ENCODE measurements at regions not wholly inside any gene's neighbourhood (a gene's known extent, or its start where the extent isn't known, plus 50 kb on each side); places are given as distances from the start of the nearest gene placed in this dataset.

DNA sequence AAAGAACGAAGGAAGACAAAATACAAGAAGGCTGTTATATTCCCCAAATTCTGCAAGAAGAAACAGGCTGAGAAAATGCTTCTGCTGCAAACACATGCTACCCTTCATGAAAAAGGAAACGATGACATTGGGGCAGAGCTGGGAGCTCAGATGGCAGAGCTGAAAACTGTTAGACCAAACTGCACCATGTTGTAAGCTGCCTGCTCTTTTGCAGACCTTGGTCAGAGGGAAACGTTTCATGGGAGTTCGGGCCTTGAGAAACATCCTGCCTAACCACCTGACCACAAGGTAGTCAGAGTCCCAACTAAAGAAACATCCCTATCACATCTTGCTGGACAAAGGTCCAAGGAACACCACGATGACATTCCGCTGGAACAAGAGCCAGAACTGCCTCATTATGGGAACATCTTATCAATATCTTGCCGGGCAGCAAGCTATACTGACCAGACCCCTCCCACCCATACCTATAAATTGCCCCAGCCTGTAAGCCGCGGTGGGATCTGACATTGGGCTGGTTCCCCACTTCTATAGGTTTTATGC is 110.7 kb upstream of the CTSC start:
- H3K9me3 ChIP-seq (ENCODE audit: low read length): no peaks in the 10 kb centered on the region
- no peak overlapping the region for H3K9ac ChIP-seq (ENCODE audit: low read length)
- no peaks in the 10 kb centered on the region for H3K36me3 ChIP-seq (ENCODE audit: insufficient read depth, low read length)
- no peak overlapping the region for H3K27ac ChIP-seq (ENCODE audit: low read depth, low read length)
- no peaks in the 10 kb centered on the region for H3K27me3 ChIP-seq (ENCODE audit: control insufficient read depth in 1 of 2, insufficient read depth in 2 of 2, low read length in 2 of 2)
- no peaks in the 10 kb centered on the region for H3K4me1 ChIP-seq (ENCODE audit: insufficient read depth, low read length)
- H3K4me3 ChIP-seq (ENCODE audit: low read depth in 1 of 2, low read length in 2 of 2): no peak overlapping the region

DNA sequence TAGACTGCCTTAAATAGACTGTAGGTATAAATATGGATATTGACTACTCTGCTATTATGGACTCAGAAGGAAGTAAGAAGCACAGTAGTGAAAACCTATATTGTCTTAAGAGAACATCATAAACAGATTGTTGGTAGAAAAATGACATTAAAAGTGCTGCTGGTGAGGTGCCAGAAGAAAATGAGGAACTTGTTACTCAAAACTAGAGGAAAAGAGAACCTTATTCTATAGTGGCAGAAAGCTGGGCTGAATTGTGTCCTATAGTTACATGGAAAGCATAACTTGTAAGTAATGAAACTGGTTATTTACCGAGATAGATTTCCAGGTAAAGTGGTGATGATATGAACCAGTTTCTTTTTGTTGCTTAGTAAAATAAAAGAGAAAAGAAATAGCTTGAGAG is 109.7 kb upstream of the CTSC start:
- H3K27ac ChIP-seq (ENCODE audit: low read depth, low read length): no peak overlapping the region
- no peaks in the 10 kb centered on the region for H3K4me1 ChIP-seq (ENCODE audit: insufficient read depth, low read length)
- no peaks in the 10 kb centered on the region for H3K27me3 ChIP-seq (ENCODE audit: control insufficient read depth in 1 of 2, insufficient read depth in 2 of 2, low read length in 2 of 2)
- H3K9me3 ChIP-seq (ENCODE audit: low read length): no peaks in the 10 kb centered on the region
- no peaks in the 10 kb centered on the region for H3K36me3 ChIP-seq (ENCODE audit: insufficient read depth, low read length)
- H3K4me3 ChIP-seq (ENCODE audit: low read depth in 1 of 2, low read length in 2 of 2): no peak overlapping the region
- H3K9ac ChIP-seq (ENCODE audit: low read length): no peak overlapping the region

DNA sequence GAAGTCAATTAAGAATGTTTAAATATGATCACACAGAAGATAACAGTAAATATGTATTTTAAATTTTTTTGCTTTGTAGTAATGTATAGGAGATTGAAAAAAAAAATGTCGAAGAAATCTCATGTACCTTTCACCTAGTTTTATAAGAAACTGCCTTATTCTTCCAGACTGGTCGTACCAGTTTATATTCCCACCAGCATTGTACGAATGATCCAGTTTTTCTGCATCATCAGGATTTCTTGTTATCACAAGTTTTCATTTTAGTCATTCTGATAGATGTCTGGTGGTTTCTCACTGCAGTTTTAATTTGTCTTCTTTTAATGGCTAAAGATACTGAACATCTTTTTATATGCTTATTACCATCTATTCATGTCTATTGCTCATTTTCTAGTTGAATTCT is 101.8 kb upstream of the CTSC start:
- Histone ChIP-seq H3K27ac (ENCODE audit: low read depth, low read length) (no peak overlapping the region), H3K27me3 (ENCODE audit: control insufficient read depth in 1 of 2, insufficient read depth in 2 of 2, low read length in 2 of 2) (no peaks in the 10 kb centered on the region), H3K36me3 (ENCODE audit: insufficient read depth, low read length) (no peaks in the 10 kb centered on the region), H3K9ac (ENCODE audit: low read length) (no peak overlapping the region), H3K4me3 (ENCODE audit: low read depth in 1 of 2, low read length in 2 of 2) (no peak overlapping the region), H3K9me3 (ENCODE audit: low read length) (no peaks in the 10 kb centered on the region), H3K4me1 (ENCODE audit: insufficient read depth, low read length) (no peaks in the 10 kb centered on the region)

DNA sequence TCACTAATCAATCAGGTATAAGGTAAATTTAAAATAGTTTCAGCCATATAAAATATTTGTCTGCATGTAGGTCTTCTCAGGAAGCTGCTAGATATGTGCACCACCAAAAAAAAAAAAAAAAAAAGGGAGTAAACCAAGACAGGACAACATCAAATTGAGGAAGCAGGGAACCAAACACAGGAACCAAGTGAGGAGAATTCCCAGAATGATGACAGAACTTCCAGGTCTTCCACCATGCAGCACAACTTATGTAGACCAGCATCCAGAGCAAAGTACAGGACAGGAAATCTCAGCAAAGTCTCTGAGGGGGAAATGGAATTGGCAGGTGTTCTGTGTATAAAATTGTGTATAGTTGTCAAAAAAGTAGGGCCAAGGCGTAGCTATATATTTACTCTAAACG is 101.2 kb upstream of the CTSC start:
- Histone ChIP-seq H3K9ac (ENCODE audit: low read length) (no peak overlapping the region), H3K36me3 (ENCODE audit: insufficient read depth, low read length) (no peaks in the 10 kb centered on the region), H3K4me1 (ENCODE audit: insufficient read depth, low read length) (no peaks in the 10 kb centered on the region), H3K4me3 (ENCODE audit: low read depth in 1 of 2, low read length in 2 of 2) (no peak overlapping the region), H3K9me3 (ENCODE audit: low read length) (no peaks in the 10 kb centered on the region), H3K27ac (ENCODE audit: low read depth, low read length) (no peak overlapping the region), H3K27me3 (ENCODE audit: control insufficient read depth in 1 of 2, insufficient read depth in 2 of 2, low read length in 2 of 2) (no peaks in the 10 kb centered on the region)

DNA sequence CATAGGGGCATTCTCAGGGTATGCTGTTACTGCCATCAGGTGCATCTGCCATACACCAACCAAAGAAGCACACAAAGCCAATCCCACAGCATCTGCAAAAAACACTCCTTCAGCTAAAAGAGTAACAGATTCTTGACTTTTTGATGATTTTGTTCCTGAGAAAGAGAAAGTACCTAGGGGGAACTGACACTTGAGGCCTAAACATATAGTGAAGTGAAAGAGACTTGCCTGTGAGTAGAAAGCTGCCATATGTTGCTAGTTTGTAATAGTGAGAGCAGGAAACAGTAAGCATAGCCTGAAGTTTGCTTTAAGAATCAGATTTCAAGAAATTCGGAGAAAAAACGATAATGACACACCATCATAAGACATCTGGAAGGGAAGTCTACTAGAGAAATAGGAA is 97.9 kb upstream of the CTSC start:
- Histone ChIP-seq H3K4me3 (ENCODE audit: low read depth in 1 of 2, low read length in 2 of 2) (no peak overlapping the region), H3K9me3 (ENCODE audit: low read length) (no peaks in the 10 kb centered on the region), H3K9ac (ENCODE audit: low read length) (no peak overlapping the region), H3K27ac (ENCODE audit: low read depth, low read length) (no peak overlapping the region), H3K27me3 (ENCODE audit: control insufficient read depth in 1 of 2, insufficient read depth in 2 of 2, low read length in 2 of 2) (no peaks in the 10 kb centered on the region), H3K4me1 (ENCODE audit: insufficient read depth, low read length) (no peaks in the 10 kb centered on the region), H3K36me3 (ENCODE audit: insufficient read depth, low read length) (no peaks in the 10 kb centered on the region)

DNA sequence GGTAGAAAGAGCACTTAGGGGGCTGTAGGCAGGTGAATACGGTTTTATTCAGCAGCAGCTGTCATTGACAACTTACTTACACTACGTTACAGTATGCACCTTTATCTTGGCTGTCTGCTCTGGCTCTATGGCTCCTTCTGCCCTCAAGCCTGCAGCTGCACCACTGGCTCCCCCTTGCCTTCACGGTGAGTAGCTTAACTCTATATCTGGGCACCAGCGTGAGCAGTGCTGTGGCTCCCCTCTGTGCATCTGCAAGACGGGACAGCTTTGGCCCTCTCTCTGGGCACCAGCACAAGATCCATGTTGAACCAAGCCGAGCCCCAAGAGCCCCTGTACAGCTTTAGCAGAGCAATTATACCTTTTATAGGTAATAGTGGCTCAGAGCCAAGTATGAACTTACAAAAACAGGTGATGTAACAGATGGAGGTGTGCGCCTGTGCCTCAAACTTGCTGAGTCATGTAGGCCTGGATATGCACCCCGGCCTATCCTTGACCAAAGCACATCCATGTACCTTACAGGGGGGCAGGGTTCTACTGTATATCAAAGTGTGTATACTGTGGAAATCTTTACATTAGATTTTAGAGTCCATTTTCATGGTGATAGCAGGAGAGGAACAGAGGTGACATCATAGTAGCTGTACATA is 96.9 kb upstream of the CTSC start:
- H3K27me3 ChIP-seq (ENCODE audit: control insufficient read depth in 1 of 2, insufficient read depth in 2 of 2, low read length in 2 of 2): no peaks in the 10 kb centered on the region
- H3K4me1 ChIP-seq (ENCODE audit: insufficient read depth, low read length): no peaks in the 10 kb centered on the region
- no peak overlapping the region for H3K4me3 ChIP-seq (ENCODE audit: low read depth in 1 of 2, low read length in 2 of 2)
- no peak overlapping the region for H3K27ac ChIP-seq (ENCODE audit: low read depth, low read length)
- H3K36me3 ChIP-seq (ENCODE audit: insufficient read depth, low read length): no peaks in the 10 kb centered on the region
- no peaks in the 10 kb centered on the region for H3K9me3 ChIP-seq (ENCODE audit: low read length)
- no peak overlapping the region for H3K9ac ChIP-seq (ENCODE audit: low read length)

DNA sequence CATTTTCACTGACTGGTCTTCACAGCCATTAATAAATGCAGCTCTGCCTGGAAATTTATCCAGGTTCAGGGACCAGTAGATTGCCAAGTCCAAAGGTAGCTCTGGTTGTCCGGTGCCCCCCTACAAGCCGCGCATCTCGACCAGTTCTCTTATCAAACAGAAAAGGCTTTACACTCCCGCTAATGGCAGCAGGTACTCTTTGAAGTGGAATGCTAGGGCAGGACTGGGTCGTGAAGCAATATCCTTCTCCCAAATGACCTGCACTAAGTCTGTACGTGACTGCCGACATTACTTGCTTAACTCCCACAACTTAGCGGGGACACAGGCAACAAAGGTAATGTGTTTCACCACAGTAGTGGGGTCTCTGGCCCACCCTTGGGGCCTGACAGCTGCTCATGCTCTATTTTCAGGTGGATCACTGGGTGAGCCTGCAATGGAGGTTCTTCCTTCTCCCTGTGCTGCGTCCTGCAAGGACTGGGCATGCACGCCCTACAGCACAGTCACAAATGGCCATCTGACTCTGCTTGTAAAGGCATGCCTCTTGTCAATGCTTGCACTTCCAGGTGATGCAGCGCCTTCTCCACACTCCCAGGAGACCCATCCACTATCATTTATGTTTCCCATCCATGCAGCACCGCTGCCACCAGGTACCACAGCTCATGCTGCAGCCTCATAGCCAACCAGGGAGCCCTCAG is 96.1 kb upstream of the CTSC start:
- Histone ChIP-seq H3K27me3 (ENCODE audit: control insufficient read depth in 1 of 2, insufficient read depth in 2 of 2, low read length in 2 of 2) (no peaks in the 10 kb centered on the region), H3K4me1 (ENCODE audit: insufficient read depth, low read length) (no peaks in the 10 kb centered on the region), H3K9me3 (ENCODE audit: low read length) (no peaks in the 10 kb centered on the region), H3K9ac (ENCODE audit: low read length) (no peak overlapping the region), H3K27ac (ENCODE audit: low read depth, low read length) (no peak overlapping the region), H3K36me3 (ENCODE audit: insufficient read depth, low read length) (no peaks in the 10 kb centered on the region), H3K4me3 (ENCODE audit: low read depth in 1 of 2, low read length in 2 of 2) (no peak overlapping the region)

DNA sequence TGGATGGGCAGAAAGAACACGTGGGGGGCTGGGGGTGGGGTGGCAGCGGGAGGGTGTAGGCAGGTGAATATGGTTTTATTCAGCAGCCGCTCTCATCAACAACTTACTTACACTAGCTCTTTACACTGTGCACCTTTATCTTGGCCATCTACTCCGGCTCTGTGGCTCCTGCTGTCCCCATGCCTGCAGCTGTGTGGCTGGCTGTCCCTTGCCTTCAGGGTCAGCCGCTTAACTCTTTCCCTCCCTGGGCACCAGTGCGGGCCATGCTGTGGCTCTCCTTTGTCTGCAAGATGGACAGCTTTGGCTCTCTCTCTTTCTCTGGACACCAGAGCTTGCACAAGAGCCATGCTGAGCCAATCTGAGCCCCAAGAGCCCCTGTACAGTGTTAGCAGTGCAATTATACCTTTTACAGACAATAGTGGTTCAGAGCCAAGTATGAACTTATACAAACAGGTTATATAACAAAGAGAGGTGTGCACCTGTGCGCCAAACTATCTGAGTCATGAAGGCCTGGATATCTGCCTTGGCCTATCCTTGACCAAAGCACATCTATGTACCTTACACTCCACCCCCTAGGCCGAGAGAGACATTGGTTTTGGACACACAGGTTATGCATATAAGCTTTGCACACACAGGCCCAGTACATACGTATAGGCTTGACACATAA is 94.3 kb upstream of the CTSC start:
- no peaks in the 10 kb centered on the region for H3K9me3 ChIP-seq (ENCODE audit: low read length)
- no peaks in the 10 kb centered on the region for H3K27me3 ChIP-seq (ENCODE audit: control insufficient read depth in 1 of 2, insufficient read depth in 2 of 2, low read length in 2 of 2)
- no peak overlapping the region for H3K9ac ChIP-seq (ENCODE audit: low read length)
- no peaks in the 10 kb centered on the region for H3K4me1 ChIP-seq (ENCODE audit: insufficient read depth, low read length)
- no peak overlapping the region for H3K27ac ChIP-seq (ENCODE audit: low read depth, low read length)
- H3K4me3 ChIP-seq (ENCODE audit: low read depth in 1 of 2, low read length in 2 of 2): no peak overlapping the region
- no peaks in the 10 kb centered on the region for H3K36me3 ChIP-seq (ENCODE audit: insufficient read depth, low read length)

DNA sequence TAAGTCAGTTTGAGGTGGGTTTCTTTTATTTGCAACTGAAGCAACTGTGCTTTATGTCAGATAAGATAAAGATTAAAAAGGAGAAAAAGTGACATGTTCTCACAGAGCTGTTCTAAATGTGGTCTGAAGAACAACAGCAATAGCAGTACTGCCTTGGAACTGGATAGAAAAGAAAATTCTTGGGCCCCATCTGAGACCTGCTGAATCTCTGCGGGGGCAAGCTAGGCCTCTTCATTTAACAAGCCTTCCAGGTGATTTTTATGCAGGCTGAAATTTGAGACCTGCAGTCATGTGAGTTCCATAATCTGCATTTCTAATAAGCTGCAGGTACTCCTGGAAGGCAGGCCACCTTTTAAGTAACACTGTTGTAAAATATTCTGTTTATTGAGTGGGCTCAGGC is 91.4 kb upstream of the CTSC start:
- Histone ChIP-seq H3K27ac (ENCODE audit: low read depth, low read length) (no peak overlapping the region), H3K4me1 (ENCODE audit: insufficient read depth, low read length) (no peaks in the 10 kb centered on the region), H3K27me3 (ENCODE audit: control insufficient read depth in 1 of 2, insufficient read depth in 2 of 2, low read length in 2 of 2) (no peaks in the 10 kb centered on the region), H3K9ac (ENCODE audit: low read length) (no peak overlapping the region), H3K9me3 (ENCODE audit: low read length) (no peaks in the 10 kb centered on the region), H3K4me3 (ENCODE audit: low read depth in 1 of 2, low read length in 2 of 2) (no peak overlapping the region), H3K36me3 (ENCODE audit: insufficient read depth, low read length) (no peaks in the 10 kb centered on the region)

DNA sequence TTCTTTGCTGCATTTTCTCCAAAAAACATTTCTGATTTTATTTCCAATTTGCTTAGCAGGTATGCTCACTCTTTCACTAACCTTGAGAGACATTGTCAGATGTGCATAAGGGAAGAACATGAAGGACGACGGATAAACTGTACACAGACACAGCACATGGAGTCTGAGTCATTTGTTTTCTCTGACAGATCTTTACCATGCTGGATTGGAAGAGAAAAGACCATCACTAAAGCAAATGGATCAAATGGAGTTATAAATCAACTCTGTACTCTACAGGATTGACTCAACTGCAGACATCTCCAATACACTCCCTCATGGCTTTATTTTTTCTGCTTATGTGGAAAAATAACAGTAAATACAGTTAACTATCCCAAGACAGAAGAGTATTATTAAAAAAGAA is 90.2 kb upstream of the CTSC start:
- Histone ChIP-seq H3K9ac (ENCODE audit: low read length) (no peak overlapping the region), H3K9me3 (ENCODE audit: low read length) (no peaks in the 10 kb centered on the region), H3K27me3 (ENCODE audit: control insufficient read depth in 1 of 2, insufficient read depth in 2 of 2, low read length in 2 of 2) (no peaks in the 10 kb centered on the region), H3K4me1 (ENCODE audit: insufficient read depth, low read length) (no peaks in the 10 kb centered on the region), H3K27ac (ENCODE audit: low read depth, low read length) (no peak overlapping the region), H3K4me3 (ENCODE audit: low read depth in 1 of 2, low read length in 2 of 2) (no peak overlapping the region), H3K36me3 (ENCODE audit: insufficient read depth, low read length) (no peaks in the 10 kb centered on the region)

DNA sequence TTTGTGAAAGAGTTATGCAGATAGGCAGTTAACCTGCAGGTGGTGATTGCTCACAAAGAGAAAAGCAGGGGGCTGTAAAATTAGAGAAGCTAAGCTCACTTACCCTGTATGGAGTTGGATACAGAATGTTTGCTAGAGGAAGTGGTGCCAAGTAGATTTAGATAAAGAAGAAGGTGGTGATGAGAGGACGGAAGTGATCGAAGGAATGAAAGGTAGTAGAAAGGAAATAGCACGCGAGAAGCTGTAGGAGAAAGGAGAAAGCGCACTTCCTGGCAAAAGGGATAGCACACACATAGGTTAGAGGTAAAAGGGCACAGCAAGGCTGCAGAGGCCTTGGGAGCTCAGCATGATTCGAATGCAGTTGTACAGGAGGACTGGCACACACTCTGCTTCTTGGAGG is 87.3 kb upstream of the CTSC start:
- Histone ChIP-seq H3K4me3 (ENCODE audit: low read depth in 1 of 2, low read length in 2 of 2) (no peak overlapping the region), H3K9me3 (ENCODE audit: low read length) (no peaks in the 10 kb centered on the region), H3K27ac (ENCODE audit: low read depth, low read length) (no peak overlapping the region), H3K9ac (ENCODE audit: low read length) (no peak overlapping the region), H3K4me1 (ENCODE audit: insufficient read depth, low read length) (no peaks in the 10 kb centered on the region), H3K36me3 (ENCODE audit: insufficient read depth, low read length) (no peaks in the 10 kb centered on the region), H3K27me3 (ENCODE audit: control insufficient read depth in 1 of 2, insufficient read depth in 2 of 2, low read length in 2 of 2) (no peaks in the 10 kb centered on the region)

Measured in muscle layer of colon (tissue), 2 donors.